PFSK-1 (cell line): ENCODE measurements at regions not wholly inside any gene's neighbourhood (a gene's known extent, or its start where the extent isn't known, plus 50 kb on each side); places are given as distances from the start of the nearest gene placed in this dataset.

ENCODE experiments used
- FOXP2 ChIP-seq: optimal IDR thresholded peaks from 2 replicates; pipeline ENCODE3; 2011; ENCODE audit warnings: borderline replicate concordance, control low read depth, inconsistent platforms; ENCODE audit not compliant: insufficient read depth; ENCODE audit errors: extremely low read length, extremely low read depth
- POLR2AphosphoS5 ChIP-seq: IDR thresholded peaks from 2 replicates; pipeline ENCODE4 v1.6.1; 2012; ENCODE audit warnings: low read depth, mild to moderate bottlenecking, control low read depth, low read length, moderate library complexity
- SIN3A ChIP-seq: IDR thresholded peaks from 2 replicates; pipeline ENCODE4 v1.6.1; 2012; ENCODE audit warnings: mild to moderate bottlenecking, low read length, moderate library complexity, borderline replicate concordance; ENCODE audit not compliant: insufficient read depth
- TAF1 ChIP-seq: IDR thresholded peaks from 2 replicates; pipeline ENCODE4 v1.6.1; 2012; ENCODE audit warnings: low read length, control low read depth, borderline replicate concordance; ENCODE audit not compliant: insufficient read depth
- TF ChIP-seq, protein P1 (sequence below), 2 experiments: IDR thresholded peaks; 2 replicates each; pipeline versions ENCODE4 v1.6.1 to v1.8.0; 2011 to 2012; ENCODE audit warnings: low read depth in 2 of 2, low read length in 2 of 2, control low read depth in 1 of 2, inconsistent platforms in 1 of 2, mild to moderate bottlenecking in 1 of 2, moderate library complexity in 1 of 2; ENCODE audit not compliant: insufficient read depth in 1 of 2

DNA sequence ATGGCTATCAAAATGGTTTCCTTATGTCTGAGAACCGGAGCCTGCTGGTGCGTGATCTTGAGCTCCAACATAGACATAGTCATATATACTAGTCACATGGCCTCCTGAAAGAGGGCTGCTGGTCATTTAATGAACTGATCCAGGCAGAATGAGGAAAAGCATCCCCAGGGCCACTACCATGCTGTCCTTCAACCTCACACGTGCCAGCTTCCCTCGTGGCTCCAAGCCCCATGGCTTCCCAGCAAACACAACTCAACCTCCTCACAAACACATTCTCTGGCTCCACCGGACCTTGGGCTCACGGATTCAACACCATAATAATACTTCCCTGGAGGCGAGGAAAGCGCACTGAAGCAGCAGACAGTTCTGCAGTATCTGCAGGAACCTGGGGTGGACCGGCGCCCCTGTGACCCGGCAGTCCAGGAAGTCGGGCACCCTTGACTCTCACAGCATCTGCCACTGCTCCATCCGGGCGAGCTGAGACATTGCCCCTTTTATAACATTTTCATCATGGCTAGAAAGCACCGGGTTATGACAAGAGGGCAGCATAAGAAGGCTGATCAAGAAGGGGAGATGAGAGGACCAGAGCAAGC lies 57.2 kb upstream of the CDH5 start:
- TF ChIP-seq TAF1, result no peak
- TF ChIP-seq SIN3A, result no peak
- TF ChIP-seq, protein P1, sequence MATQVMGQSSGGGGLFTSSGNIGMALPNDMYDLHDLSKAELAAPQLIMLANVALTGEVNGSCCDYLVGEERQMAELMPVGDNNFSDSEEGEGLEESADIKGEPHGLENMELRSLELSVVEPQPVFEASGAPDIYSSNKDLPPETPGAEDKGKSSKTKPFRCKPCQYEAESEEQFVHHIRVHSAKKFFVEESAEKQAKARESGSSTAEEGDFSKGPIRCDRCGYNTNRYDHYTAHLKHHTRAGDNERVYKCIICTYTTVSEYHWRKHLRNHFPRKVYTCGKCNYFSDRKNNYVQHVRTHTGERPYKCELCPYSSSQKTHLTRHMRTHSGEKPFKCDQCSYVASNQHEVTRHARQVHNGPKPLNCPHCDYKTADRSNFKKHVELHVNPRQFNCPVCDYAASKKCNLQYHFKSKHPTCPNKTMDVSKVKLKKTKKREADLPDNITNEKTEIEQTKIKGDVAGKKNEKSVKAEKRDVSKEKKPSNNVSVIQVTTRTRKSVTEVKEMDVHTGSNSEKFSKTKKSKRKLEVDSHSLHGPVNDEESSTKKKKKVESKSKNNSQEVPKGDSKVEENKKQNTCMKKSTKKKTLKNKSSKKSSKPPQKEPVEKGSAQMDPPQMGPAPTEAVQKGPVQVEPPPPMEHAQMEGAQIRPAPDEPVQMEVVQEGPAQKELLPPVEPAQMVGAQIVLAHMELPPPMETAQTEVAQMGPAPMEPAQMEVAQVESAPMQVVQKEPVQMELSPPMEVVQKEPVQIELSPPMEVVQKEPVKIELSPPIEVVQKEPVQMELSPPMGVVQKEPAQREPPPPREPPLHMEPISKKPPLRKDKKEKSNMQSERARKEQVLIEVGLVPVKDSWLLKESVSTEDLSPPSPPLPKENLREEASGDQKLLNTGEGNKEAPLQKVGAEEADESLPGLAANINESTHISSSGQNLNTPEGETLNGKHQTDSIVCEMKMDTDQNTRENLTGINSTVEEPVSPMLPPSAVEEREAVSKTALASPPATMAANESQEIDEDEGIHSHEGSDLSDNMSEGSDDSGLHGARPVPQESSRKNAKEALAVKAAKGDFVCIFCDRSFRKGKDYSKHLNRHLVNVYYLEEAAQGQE (IDR thresholded peaks at IDR 0.05; ENCODE audit: insufficient read depth in 1 of 2, low read depth in 2 of 2, low read length in 2 of 2), result no peak
- TF ChIP-seq POLR2AphosphoS5, result no peak
- no peak for TF ChIP-seq FOXP2
